Fibroblast of villous mesenchyme (primary cell): ENCODE measurements at regions not wholly inside any gene's neighbourhood (a gene's known extent, or its start where the extent isn't known, plus 50 kb on each side); places are given as distances from the start of the nearest gene placed in this dataset.

Experiments used
- DNase-seq: peaks from one replicate; pipeline ENCODE4 v3.0.0-alpha.2; 2010; ENCODE audit warnings: low read depth
- H3K4me3 ChIP-seq: 2 replicates; pipeline ENCODE4 v1.5.1; 2011; ENCODE audit warnings: low read depth, mild to moderate bottlenecking, low read length
- CTCF ChIP-seq: IDR thresholded peaks from 2 replicates; pipeline ENCODE4 v1.5.1; 2012; ENCODE audit warnings: low read depth, mild to moderate bottlenecking, low read length; ENCODE audit not compliant: insufficient read depth

GRCh38 chr6:15953152-15953880 lies 175.6 kb upstream of the MYLIP start:
- H3K4me3 ChIP-seq = no peak overlapping the region
- peak; percentile 25 for DNase-seq
- no peak for TF ChIP-seq CTCF

- no peak for DNase-seq
Observed at GRCh38 chr6:15952231-15953151, 176.4 kb upstream of the MYLIP start.

GRCh38 chr6:15950962-15951569 lies 177.8 kb upstream of the MYLIP start:
- no peak for TF ChIP-seq CTCF
- no peak for DNase-seq
- no peak overlapping the region for H3K4me3 ChIP-seq

More at GRCh38 chr6:15952231-15953151, 176.4 kb upstream of the MYLIP start:
- no peak for TF ChIP-seq CTCF
- no peak overlapping the region for H3K4me3 ChIP-seq

- TF ChIP-seq CTCF = no peak
- no peak overlapping the region for H3K4me3 ChIP-seq
- no peak for DNase-seq
Observed at GRCh38 chr6:15949982-15950381, 178.9 kb upstream of the MYLIP start.

GRCh38 chr6:15948930-15949900 lies 179.7 kb upstream of the MYLIP start:
- peak; percentile 26 for DNase-seq

More at GRCh38 chr6:15948930-15949900, 179.7 kb upstream of the MYLIP start:
- TF ChIP-seq CTCF = no peak
- H3K4me3 ChIP-seq = no peak overlapping the region
